Endothelial cell (in vitro differentiated cells): ENCODE measurements at regions not wholly inside any gene's neighbourhood (a gene's known extent, or its start where the extent isn't known, plus 50 kb on each side); places are given as distances from the start of the nearest gene placed in this dataset.

Source experiments
- DNase-seq: peaks from one replicate; pipeline ENCODE4 v3.0.0; 2021; ENCODE audit warnings: low spot score
- H3K27ac Mint-ChIP-seq: one replicate; pipeline ENCODE4 v1.8.0; 2021; ENCODE audit warnings: mixed read lengths, inconsistent platforms; ENCODE audit not compliant: unreplicated experiment
- H3K27me3 Mint-ChIP-seq: one replicate; pipeline ENCODE4 v1.8.0; 2021; ENCODE audit warnings: mild to moderate bottlenecking, moderate library complexity, mixed read lengths, inconsistent platforms; ENCODE audit not compliant: unreplicated experiment
- H3K36me3 Mint-ChIP-seq: one replicate; pipeline ENCODE4 v1.8.0; 2021; ENCODE audit warnings: mild to moderate bottlenecking, low read depth, mixed read lengths, inconsistent platforms; ENCODE audit not compliant: unreplicated experiment
- H3K4me1 Mint-ChIP-seq: one replicate; pipeline ENCODE4 v1.8.0; 2021; ENCODE audit warnings: mild to moderate bottlenecking, mixed read lengths, inconsistent platforms; ENCODE audit not compliant: unreplicated experiment
- H3K4me3 Mint-ChIP-seq: one replicate; pipeline ENCODE4 v1.8.0; 2021; ENCODE audit warnings: mild to moderate bottlenecking, mixed read lengths, inconsistent platforms; ENCODE audit not compliant: unreplicated experiment
- H3K9me3 Mint-ChIP-seq: one replicate; pipeline ENCODE4 v1.8.0; 2021; ENCODE audit warnings: mixed read lengths, inconsistent platforms; ENCODE audit not compliant: unreplicated experiment
- TF ChIP-seq, protein P1 (sequence below): fragments of 200-600 bp; sonication (generic); IDR thresholded peaks from one replicate; pipeline ENCODE4 v1.5.0; 2021; ENCODE audit warnings: antibody characterized with exemption; ENCODE audit not compliant: unreplicated experiment

DNA sequence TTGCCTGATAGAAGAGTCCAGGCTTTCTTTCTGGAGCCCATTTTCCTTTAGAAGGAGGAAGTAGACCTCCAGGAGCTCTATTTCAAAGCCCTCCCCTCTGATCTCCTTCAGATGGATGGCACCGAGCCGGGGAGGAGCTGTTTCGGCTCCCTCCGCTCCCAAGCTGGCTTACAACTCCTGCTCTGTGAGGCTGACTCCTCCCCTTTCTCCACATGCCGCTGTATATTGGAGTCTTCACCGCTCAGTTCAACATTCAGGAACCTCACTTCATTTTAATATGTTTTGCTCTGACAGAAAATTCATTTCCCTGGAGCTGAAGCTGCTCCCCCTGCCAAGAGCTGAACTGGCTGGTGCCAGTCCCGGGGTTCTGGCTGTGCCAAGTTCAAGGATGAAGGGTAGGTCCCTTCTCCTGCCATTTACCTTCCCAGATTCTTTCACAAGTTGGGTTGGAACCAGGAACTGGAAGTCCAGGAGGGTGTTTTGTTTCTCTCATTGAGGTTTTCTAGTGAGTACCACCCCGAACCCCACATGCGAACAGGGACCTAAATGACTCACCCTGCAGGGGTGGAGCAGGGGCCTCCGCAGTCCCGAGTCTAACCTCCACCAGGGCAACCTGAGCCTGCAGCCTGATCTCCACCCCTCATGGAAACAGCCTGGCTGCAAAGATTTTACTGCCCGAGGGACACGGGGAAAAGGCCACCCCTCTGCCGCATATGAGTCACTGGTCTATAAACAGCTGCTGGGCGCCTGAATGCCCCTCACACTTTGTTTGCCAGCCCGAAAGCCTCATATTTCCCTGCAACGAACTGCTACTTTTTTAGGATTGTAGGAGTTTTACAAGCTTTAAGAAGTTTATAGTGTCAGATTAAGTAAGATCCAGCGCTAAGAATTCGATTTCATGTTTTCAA is 68.6 kb upstream of the FOXA2 start:
- no peaks in the 10 kb centered on the region for H3K36me3 Mint-ChIP-seq
- no peaks in the 10 kb centered on the region for H3K27me3 Mint-ChIP-seq
- H3K9me3 Mint-ChIP-seq = no peaks in the 10 kb centered on the region

DNA sequence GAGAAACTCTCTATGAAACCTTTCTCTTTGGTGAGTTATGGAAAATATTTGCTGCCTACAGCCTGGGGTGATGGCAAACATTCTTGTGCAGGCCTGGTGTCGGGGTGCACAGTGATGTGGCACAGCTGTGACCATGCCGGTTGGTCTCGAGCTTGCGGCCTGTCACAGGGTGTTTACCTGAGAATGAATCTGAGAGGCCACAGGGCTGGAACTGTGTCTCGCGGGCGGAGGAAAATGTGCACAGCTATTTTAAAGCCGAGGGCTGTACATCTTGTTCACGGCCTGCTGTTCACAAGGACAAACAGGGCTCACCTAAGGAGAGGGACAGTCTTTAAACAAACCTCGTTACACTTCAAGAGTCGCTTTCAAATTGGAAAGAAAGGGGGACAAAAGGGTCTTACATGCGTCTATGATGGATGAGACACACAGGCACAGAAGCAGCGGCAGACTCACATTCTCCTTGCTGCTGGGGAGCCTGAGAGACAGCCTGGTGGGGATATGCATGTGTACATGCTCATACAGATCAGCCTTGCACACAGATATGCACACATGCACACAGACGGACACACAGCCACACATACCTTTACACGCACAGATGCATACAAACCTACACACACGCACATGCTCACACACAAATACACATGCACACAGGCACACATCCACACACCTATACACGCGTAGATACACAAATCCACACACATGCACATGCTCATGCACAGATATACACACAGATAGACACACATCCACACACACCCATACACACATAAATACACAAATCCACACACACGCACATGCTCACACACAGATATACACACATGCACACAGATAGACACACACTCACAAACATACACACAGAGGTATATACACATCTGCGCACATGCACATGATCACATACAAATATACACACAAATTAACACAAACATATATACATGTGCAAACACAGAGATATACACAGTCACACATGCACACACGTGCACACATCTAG is 69.6 kb upstream of the FOXA2 start:
- no peaks in the 10 kb centered on the region for H3K9me3 Mint-ChIP-seq
- no peaks in the 10 kb centered on the region for H3K36me3 Mint-ChIP-seq
- H3K4me3 Mint-ChIP-seq = no peak overlapping the region
- no peaks in the 10 kb centered on the region for H3K27me3 Mint-ChIP-seq
- no peak overlapping the region for H3K27ac Mint-ChIP-seq
- DNase-seq = no peak
- TF ChIP-seq, protein P1, sequence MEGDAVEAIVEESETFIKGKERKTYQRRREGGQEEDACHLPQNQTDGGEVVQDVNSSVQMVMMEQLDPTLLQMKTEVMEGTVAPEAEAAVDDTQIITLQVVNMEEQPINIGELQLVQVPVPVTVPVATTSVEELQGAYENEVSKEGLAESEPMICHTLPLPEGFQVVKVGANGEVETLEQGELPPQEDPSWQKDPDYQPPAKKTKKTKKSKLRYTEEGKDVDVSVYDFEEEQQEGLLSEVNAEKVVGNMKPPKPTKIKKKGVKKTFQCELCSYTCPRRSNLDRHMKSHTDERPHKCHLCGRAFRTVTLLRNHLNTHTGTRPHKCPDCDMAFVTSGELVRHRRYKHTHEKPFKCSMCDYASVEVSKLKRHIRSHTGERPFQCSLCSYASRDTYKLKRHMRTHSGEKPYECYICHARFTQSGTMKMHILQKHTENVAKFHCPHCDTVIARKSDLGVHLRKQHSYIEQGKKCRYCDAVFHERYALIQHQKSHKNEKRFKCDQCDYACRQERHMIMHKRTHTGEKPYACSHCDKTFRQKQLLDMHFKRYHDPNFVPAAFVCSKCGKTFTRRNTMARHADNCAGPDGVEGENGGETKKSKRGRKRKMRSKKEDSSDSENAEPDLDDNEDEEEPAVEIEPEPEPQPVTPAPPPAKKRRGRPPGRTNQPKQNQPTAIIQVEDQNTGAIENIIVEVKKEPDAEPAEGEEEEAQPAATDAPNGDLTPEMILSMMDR = no peak
- no peaks in the 10 kb centered on the region for H3K4me1 Mint-ChIP-seq

More for the DNA sequence above, 68.6 kb upstream of the FOXA2 start:
- no peak for DNase-seq
- no peak overlapping the region for H3K4me3 Mint-ChIP-seq
- H3K27ac Mint-ChIP-seq = no peak overlapping the region
- TF ChIP-seq, protein P1 = no peak
- H3K4me1 Mint-ChIP-seq = no peaks in the 10 kb centered on the region

DNA sequence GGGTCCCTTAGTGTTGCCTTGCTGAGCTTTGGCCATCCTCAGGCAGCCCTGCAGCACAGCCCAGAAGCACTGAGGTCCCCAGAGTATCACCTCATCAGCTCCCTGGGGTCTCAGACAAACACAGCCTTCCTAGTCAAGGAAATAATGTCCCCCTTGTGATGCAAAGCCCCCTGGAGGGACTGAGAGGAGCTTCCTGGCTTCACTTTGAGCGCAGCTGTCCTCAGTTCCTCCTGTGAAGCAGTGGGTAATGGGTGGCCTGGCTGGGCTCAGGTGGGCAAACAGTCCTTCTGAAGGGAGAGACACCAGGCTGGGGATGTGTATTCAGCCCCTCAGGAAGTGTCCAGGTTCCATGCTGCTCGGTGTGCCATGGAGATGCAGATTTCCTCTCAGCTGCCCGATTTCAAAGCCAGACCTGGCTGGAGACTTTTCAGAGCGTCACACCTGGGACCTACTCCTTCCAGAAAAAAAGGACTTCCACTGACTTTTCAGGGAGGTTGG is 79.2 kb upstream of the FOXA2 start:
- no peak overlapping the region for H3K27ac Mint-ChIP-seq
- TF ChIP-seq, protein P1 = no peak
- H3K9me3 Mint-ChIP-seq = no peaks in the 10 kb centered on the region
- H3K27me3 Mint-ChIP-seq = no peaks in the 10 kb centered on the region
- no peak for DNase-seq
- peaks cover 10% of the 10 kb centered on the region for H3K36me3 Mint-ChIP-seq
- H3K4me3 Mint-ChIP-seq = no peak overlapping the region
- H3K4me1 Mint-ChIP-seq = no peaks in the 10 kb centered on the region

DNA sequence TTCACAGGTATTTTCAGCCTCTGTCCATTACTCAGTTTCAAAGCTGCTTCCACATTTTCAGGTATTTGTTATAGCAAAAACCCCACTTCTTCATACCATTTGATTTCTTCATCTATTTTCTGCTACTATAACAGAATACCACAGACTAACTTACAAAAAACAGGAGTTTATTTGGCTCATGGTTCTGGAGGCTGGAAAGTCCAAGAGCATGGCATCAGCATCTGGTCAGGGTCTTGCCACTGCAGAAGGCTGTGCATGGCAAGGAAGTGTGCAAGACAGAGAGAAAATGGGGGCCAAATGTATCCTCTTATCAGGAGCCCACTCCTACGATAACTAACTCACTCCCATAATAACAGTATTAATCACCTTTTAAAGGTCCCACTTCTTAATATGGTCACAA is 82.8 kb upstream of the FOXA2 start:
- H3K27me3 Mint-ChIP-seq = no peaks in the 10 kb centered on the region
- H3K27ac Mint-ChIP-seq = no peak overlapping the region
- H3K4me1 Mint-ChIP-seq = no peaks in the 10 kb centered on the region
- no peaks in the 10 kb centered on the region for H3K9me3 Mint-ChIP-seq
- TF ChIP-seq, protein P1 = no peak
- no peak overlapping the region for H3K4me3 Mint-ChIP-seq
- DNase-seq = no peak
- H3K36me3 Mint-ChIP-seq = peaks cover 20% of the 10 kb centered on the region
